Activated CD8-positive, alpha-beta T cell treated with anti-CD3 and anti-CD28 coated beads for 36 hours (primary cell): ENCODE measurements at regions not wholly inside any gene's neighbourhood (a gene's known extent, or its start where the extent isn't known, plus 50 kb on each side); places are given as distances from the start of the nearest gene placed in this dataset.

Source experiments
- ATAC-seq: fragments of 200-7000 bp; cut with Tn5 transposase; one replicate; pipeline ENCODE4 v1.10.0; 2021; ENCODE audit warnings: mild to moderate bottlenecking, moderate library complexity
- CTCF ChIA-PET: fragments of 350-600 bp; sonication (Branson Sonifier 250); formaldehyde crosslinking; loops from one replicate; lab custom pipeline; 2021; ENCODE audit warnings: antibody characterized with exemption; lab: Charles Lee
- POLR2A ChIA-PET: fragments of 350-600 bp; sonication (Branson Sonifier 250); formaldehyde crosslinking; loops from one replicate; lab custom pipeline; 2021; ENCODE audit warnings: antibody characterized with exemption; lab: Charles Lee
- DNase-seq: peaks from one replicate; pipeline ENCODE4 v3.0.0-alpha.2; 2020
- H3K27ac Mint-ChIP-seq: one replicate; pipeline ENCODE4 v1.8.0; 2021; ENCODE audit warnings: mild to moderate bottlenecking, mixed read lengths
- H3K27me3 Mint-ChIP-seq: one replicate; pipeline ENCODE4 v1.8.0; 2021; ENCODE audit warnings: mixed read lengths
- H3K36me3 Mint-ChIP-seq: one replicate; pipeline ENCODE4 v1.8.0; 2021; ENCODE audit warnings: low read depth, mixed read lengths
- H3K4me1 Mint-ChIP-seq: one replicate; pipeline ENCODE4 v1.8.0; 2021; ENCODE audit warnings: low read depth, mixed read lengths
- H3K4me3 Mint-ChIP-seq: one replicate; pipeline ENCODE4 v1.8.0; 2021; ENCODE audit warnings: mild to moderate bottlenecking, moderate library complexity, mixed read lengths
- H3K9me3 Mint-ChIP-seq: one replicate; pipeline ENCODE4 v1.8.0; 2021; ENCODE audit warnings: mixed read lengths
- intact Hi-C: fragments of 100-400 bp; cut with micrococcal nuclease; formaldehyde crosslinking; loops from one replicate; pipeline ENCODE4 v1.10.0; 2022
- TF ChIP-seq, protein P1 (sequence below): fragments of 200-600 bp; IDR thresholded peaks from one replicate; pipeline ENCODE4 v1.8.0; 2022; ENCODE audit warnings: antibody characterized with exemption, mild to moderate bottlenecking

DNA sequence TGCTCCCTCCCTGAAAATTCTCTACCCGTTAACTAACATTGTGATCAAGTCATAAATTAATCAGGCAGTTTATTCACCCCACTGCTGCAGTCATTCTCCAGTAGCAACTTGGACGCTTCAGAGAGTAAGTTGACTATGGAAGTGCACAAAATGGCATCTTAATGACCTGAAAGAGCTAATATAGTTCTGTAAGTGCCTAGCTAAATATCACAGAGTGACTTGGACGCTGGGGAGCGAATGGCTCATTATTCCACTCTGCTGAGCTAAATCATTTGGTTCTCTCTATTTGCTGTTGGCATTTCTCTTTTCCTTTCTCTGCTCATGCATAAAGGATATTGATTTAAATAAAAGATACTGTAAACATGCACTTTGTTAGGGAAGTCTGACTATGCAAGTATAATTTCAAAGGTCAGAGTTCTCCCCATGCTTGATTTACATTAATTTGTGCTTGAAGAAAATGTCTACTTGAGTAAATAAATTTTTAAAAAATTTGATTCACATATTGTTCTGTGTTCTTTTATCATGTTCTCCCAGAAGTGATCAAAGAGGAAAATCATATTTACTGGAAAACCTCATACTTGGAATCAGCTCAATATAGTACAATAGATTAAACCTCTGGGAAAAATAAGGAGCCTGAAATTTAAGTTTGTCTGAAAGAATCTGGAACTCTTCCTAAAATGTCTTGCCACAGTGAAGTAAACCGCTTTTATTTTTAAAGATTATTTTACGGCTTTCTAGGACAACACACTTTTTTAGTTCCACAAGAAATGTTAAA, 169.5 kb upstream of the HAPLN1 start:
- H3K27me3 Mint-ChIP-seq = peaks cover 1% of the 10 kb centered on the region
- H3K4me1 Mint-ChIP-seq = no peaks in the 10 kb centered on the region
- no peak for DNase-seq
- POLR2A ChIA-PET = no interaction called here
- CTCF ChIA-PET = no interaction called here
- no peaks in the 10 kb centered on the region for H3K9me3 Mint-ChIP-seq
- no peak overlapping the region for H3K27ac Mint-ChIP-seq
- ATAC-seq = no peak
- no peak overlapping the region for H3K4me3 Mint-ChIP-seq
- H3K36me3 Mint-ChIP-seq = no peaks in the 10 kb centered on the region
- intact Hi-C loops = no loop called here
- TF ChIP-seq, protein P1, sequence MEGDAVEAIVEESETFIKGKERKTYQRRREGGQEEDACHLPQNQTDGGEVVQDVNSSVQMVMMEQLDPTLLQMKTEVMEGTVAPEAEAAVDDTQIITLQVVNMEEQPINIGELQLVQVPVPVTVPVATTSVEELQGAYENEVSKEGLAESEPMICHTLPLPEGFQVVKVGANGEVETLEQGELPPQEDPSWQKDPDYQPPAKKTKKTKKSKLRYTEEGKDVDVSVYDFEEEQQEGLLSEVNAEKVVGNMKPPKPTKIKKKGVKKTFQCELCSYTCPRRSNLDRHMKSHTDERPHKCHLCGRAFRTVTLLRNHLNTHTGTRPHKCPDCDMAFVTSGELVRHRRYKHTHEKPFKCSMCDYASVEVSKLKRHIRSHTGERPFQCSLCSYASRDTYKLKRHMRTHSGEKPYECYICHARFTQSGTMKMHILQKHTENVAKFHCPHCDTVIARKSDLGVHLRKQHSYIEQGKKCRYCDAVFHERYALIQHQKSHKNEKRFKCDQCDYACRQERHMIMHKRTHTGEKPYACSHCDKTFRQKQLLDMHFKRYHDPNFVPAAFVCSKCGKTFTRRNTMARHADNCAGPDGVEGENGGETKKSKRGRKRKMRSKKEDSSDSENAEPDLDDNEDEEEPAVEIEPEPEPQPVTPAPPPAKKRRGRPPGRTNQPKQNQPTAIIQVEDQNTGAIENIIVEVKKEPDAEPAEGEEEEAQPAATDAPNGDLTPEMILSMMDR = no peak

DNA sequence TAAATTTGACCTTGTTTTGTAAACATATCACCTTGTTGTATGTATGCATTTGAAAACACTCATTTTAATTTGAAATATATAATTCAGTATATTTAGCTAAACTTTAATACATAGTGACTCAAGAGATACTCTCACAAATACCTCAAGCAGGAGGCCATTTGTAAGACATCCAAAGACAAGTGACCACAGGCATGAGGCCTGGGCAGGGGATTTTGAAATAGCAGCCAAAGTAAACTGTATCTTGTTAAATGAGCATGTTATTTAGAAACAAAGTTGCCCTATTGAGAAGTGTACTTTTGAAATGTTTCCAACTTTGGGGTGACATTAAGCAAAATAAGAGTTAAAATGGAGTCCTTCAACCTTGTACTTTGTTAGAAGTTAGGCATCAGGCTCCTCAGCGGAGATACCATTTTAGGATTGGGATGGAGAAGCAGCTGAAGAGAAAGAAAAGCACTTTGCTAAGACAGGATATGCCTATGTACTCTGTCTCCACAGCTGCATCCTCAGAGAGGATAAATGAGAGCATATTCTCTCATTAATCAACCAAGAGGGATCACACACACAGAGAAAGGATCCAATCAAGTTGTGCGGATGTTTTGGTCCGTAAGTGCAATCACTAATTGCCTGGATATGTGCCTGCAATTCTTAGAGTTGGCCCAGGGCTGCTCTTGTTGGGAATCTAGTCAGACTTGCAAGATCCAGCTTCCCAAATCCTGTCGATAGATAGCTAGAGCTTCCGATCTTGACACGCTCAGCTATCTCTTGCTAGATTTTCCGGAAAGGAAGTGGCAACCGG, 157.5 kb upstream of the HAPLN1 start:
- ChIA-PET CTCF (interaction anchor here (0.8 kb wide), 1 partner anchor 50 kb away, joined by 3 read pairs; no protein-coding TSS in a partner anchor), POLR2A (no interaction called here)
- no peak for DNase-seq
- intact Hi-C loops = no loop called here
- TF ChIP-seq, protein P1 = no peak
- Mint-ChIP-seq H3K27me3 (no peaks in the 10 kb centered on the region), H3K36me3 (no peaks in the 10 kb centered on the region), H3K27ac (no peak overlapping the region), H3K4me1 (no peaks in the 10 kb centered on the region), H3K9me3 (no peaks in the 10 kb centered on the region), H3K4me3 (no peak overlapping the region)
- no peak for ATAC-seq

DNA sequence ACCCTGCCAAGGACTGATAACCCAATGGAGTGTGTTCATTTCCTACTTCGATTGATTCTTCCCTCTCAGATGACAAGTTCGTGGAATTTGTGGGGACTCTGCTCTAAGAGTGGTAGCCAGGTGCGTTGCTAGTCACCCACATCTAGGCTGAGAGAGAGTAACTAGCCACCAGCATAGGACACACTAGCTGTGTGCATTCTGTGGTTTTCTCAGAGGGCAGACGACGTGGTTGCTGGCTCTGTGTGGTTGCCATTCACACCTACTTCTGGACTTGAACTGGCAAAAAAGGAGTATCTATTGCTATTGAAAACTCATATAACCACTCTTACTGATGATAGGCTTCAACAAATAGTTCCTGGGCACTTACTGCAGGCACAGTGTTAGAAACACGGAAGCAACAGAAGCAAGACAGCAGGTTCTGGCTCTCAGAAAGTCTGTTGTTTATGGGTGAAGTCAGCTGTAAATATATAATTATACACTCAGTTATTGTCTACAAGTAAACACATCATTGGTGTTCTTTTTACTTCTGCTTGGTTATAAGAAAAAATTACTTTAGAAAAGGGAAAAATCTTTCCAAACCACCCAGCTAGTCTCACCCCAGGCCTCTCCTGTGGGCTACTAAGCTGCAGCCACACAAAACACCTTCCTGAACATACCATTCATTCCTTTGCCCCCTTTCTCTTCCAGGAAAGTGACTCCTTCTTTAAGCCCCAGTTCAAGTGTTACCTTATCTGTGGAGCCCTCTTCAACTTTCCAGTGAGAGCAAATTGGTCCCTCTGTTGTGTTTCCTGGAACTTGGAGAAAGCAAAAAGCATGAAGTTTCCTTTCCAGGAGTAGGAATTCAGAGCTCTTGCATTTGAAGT, 151.1 kb upstream of the HAPLN1 start:
- intact Hi-C loops = no loop called here
- ChIA-PET POLR2A (no interaction called here), CTCF (no interaction called here)
- H3K9me3 Mint-ChIP-seq = no peaks in the 10 kb centered on the region
- H3K27me3 Mint-ChIP-seq = no peaks in the 10 kb centered on the region
- no peaks in the 10 kb centered on the region for H3K36me3 Mint-ChIP-seq
- ATAC-seq = no peak
- H3K4me3 Mint-ChIP-seq = no peak overlapping the region
- H3K4me1 Mint-ChIP-seq = no peaks in the 10 kb centered on the region
- H3K27ac Mint-ChIP-seq = no peak overlapping the region
- no peak for DNase-seq
- TF ChIP-seq, protein P1 = no peak

DNA sequence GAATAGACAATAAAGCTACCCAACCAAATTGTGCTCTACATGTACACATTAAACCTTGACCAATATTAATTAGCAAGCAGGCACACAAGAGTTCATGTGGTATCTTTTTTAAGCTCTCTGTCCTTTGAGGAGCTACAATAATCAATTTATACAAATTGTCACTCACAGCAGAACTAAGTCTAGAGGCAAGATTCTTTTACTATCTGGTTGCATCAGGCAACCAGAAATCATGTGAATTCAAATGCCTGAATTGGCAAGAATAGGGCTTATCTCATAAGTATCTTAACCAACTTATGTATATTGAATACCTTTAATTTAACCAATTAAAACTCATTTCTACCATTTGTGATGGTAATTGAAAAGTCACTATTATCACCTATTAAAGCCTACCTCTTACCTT, 145.5 kb upstream of the HAPLN1 start:
- POLR2A ChIA-PET = no interaction called here
- no peaks in the 10 kb centered on the region for H3K36me3 Mint-ChIP-seq
- no peak overlapping the region for H3K4me3 Mint-ChIP-seq
- H3K27me3 Mint-ChIP-seq = peaks cover 3% of the 10 kb centered on the region
- intact Hi-C loops = no loop called here
- TF ChIP-seq, protein P1 = no peak
- DNase-seq (no peak), ATAC-seq (no peak)
- CTCF ChIA-PET = no interaction called here
- H3K27ac Mint-ChIP-seq = no peak overlapping the region
- no peaks in the 10 kb centered on the region for H3K4me1 Mint-ChIP-seq
- no peaks in the 10 kb centered on the region for H3K9me3 Mint-ChIP-seq
